K562 (cell line): ENCODE measurements at regions not wholly inside any gene's neighbourhood (a gene's known extent, or its start where the extent isn't known, plus 50 kb on each side); places are given as distances from the start of the nearest gene placed in this dataset.

Source experiments
- ATAC-seq: fragments of 200-7000 bp; cut with Tn5 transposase; 3 replicates; pipeline ENCODE4 v1.9.1; 2020; ENCODE audit warnings: moderate library complexity
- BruUV-seq: library from RNA; stranded (reverse); fragments of 400-500 nt; replicated peaks from 2 replicates; lab custom pipeline; 2021; lab: Mats Ljungman, UMichigan
- CTCF ChIA-PET: fragments of 300-600 bp; formaldehyde crosslinking; extraction: SDS; loops from one replicate; lab custom pipeline; 2021; ENCODE audit warnings: low intra/inter-chr PET ratio; lab: Yijun Ruan, JAX
- POLR2A ChIA-PET: fragments of 300-600, 350-650 bp; sonication (Branson Sonifier 250); formaldehyde crosslinking; extraction: SDS; loops from one replicate; lab custom pipeline; 2021; ENCODE audit warnings: antibody characterized with exemption, inconsistent platforms; lab: Yijun Ruan, JAX
- DNase-seq, 4 experiments: peaks; one replicate each; pipeline versions ENCODE4 v3.0.0 to v3.0.0-alpha.2; 2011 to 2018; ENCODE audit warnings: low spot score in 3 of 4, mixed read lengths in 3 of 4; ENCODE audit errors: extremely low read depth in 1 of 4
- FAIRE-seq: peaks from 2 replicates; lab custom pipeline; 2011; peaks lifted over from hg19 to GRCh38; lab: Jason Lieb, UNC
- H2AFZ ChIP-seq: 2 replicates; pipeline ENCODE4 v1.6.0; 2011; ENCODE audit warnings: low read depth, low read length, control low read depth, inconsistent platforms
- H3K27ac ChIP-seq: fragments of 200-600 bp; 3 replicates; pipeline ENCODE4 v1.8.0; 2011; ENCODE audit warnings: low read depth, mild to moderate bottlenecking, control low read depth, inconsistent platforms, low read length, moderate library complexity, mixed read lengths; ENCODE audit errors: extremely low read depth
- H3K27me3 ChIP-seq, 2 experiments: fragments of 300-600 bp in 1 of 2; 2 replicates in 1 of 2; 3 replicates in 1 of 2; pipeline versions ENCODE4 v1.6.0 to v1.8.0; 2011; ENCODE audit warnings: inconsistent platforms in 2 of 2, low read length in 2 of 2, mild to moderate bottlenecking in 1 of 2, mixed read lengths in 1 of 2, moderate library complexity in 1 of 2; ENCODE audit not compliant: control insufficient read depth in 2 of 2, insufficient read depth in 2 of 2
- H3K36me3 ChIP-seq: fragments of 300-600 bp; 3 replicates; pipeline ENCODE4 v1.8.0; 2011; ENCODE audit warnings: mild to moderate bottlenecking, low read length, inconsistent platforms; ENCODE audit not compliant: control insufficient read depth, insufficient read depth
- H3K4me1 ChIP-seq, 2 experiments: fragments of 200-600 bp in 1 of 2; replicated peaks in 1 of 2; 2 replicates in 1 of 2; 3 replicates in 1 of 2; pipeline versions ENCODE4 v1.5.1 to v1.8.0; 2011; ENCODE audit warnings: inconsistent platforms in 2 of 2, low read length in 2 of 2, mild to moderate bottlenecking in 1 of 2, mixed read lengths in 1 of 2, moderate library complexity in 1 of 2; ENCODE audit not compliant: control insufficient read depth in 2 of 2, insufficient read depth in 2 of 2
- H3K4me2 ChIP-seq: 2 replicates; pipeline ENCODE4 v1.6.1; 2011; ENCODE audit warnings: low read length, control low read depth, inconsistent platforms, mixed read lengths; ENCODE audit not compliant: insufficient read depth
- H3K4me3 ChIP-seq: fragments of 200-600 bp; sonication (generic), shearing (Covaris generic); 2 replicates; pipeline ENCODE4 v1.5.1; 2016; ENCODE audit warnings: control low read depth, inconsistent platforms
- H3K79me2 ChIP-seq: fragments of 200-600 bp; 3 replicates; pipeline ENCODE4 v1.8.0; 2011; ENCODE audit warnings: low read length, inconsistent platforms; ENCODE audit not compliant: control insufficient read depth, insufficient read depth
- H3K9ac ChIP-seq, 2 experiments: 2 replicates each; pipeline versions ENCODE4 v1.6.0 to v1.6.1; 2011; ENCODE audit warnings: low read depth in 2 of 2, low read length in 2 of 2, control low read depth in 1 of 2, inconsistent platforms in 1 of 2, mild to moderate bottlenecking in 1 of 2, mixed read lengths in 1 of 2; ENCODE audit not compliant: insufficient read depth in 1 of 2
- H3K9me1 ChIP-seq: one replicate; pipeline ENCODE4 v1.6.0; 2011; ENCODE audit warnings: inconsistent platforms, mild to moderate bottlenecking, low read length, moderate library complexity; ENCODE audit not compliant: control insufficient read depth, insufficient read depth
- H3K9me3 ChIP-seq: replicated peaks from 2 replicates; pipeline ENCODE4 v1.5.1; 2011; ENCODE audit warnings: low read depth, low read length, inconsistent platforms; ENCODE audit not compliant: control insufficient read depth, insufficient read depth
- H4K20me1 ChIP-seq: replicated peaks from 2 replicates; pipeline ENCODE4 v1.6.1; 2011; ENCODE audit warnings: low read length, inconsistent platforms, mixed read lengths; ENCODE audit not compliant: control insufficient read depth, insufficient read depth
- E2F5 ChIP-seq: sonication (generic); formaldehyde crosslinking; IDR thresholded peaks from 2 replicates; pipeline ENCODE4 v1.8.0; 2022; ENCODE audit warnings: mild to moderate bottlenecking, missing genetic modification reagents
- FOSL1 ChIP-seq: fragments of 200-800 bp; sonication (Bioruptor generic); conservative IDR thresholded peaks from 2 replicates; pipeline ENCODE4 v1.6.1; 2016; ENCODE audit warnings: missing genetic modification characterization, missing compliant biosample characterization
- FOXK2 ChIP-seq, 2 experiments: fragments of 450-650 bp; IDR thresholded peaks in 1 of 2; conservative IDR thresholded peaks in 1 of 2; 2 replicates each; pipeline ENCODE4 v1.6.1; 2016; ENCODE audit warnings: low read depth in 2 of 2, mild to moderate bottlenecking in 1 of 2
- GTF2B ChIP-seq: IDR thresholded peaks from 2 replicates; pipeline ENCODE4 v1.6.1; 2011; ENCODE audit not compliant: insufficient read length; ENCODE audit errors: extremely low read depth
- HDAC1 ChIP-seq, 2 experiments: fragments of 450-650 bp; IDR thresholded peaks; 2 replicates each; pipeline ENCODE4 v1.6.1; 2016 to 2017; ENCODE audit warnings: inconsistent platforms in 1 of 2, mild to moderate bottlenecking in 1 of 2, moderate library complexity in 1 of 2
- HDAC3 ChIP-seq: fragments of 450-650 bp; IDR thresholded peaks from 2 replicates; pipeline ENCODE4 v1.6.1; 2018; ENCODE audit warnings: borderline replicate concordance, mild to moderate bottlenecking, moderate library complexity; ENCODE audit not compliant: partially characterized antibody
- HINFP ChIP-seq: fragments of 450-650 bp; conservative IDR thresholded peaks from 2 replicates; pipeline ENCODE4 v1.6.1; 2016; ENCODE audit warnings: missing genetic modification characterization, low read depth, mild to moderate bottlenecking, control low read depth, missing compliant biosample characterization
- HOXB6 ChIP-seq: fragments of 250-450 bp; sonication (Bioruptor Pico); IDR thresholded peaks from 2 replicates; pipeline ENCODE4 v1.5.1; 2022; ENCODE audit warnings: mild to moderate bottlenecking, borderline replicate concordance
- MAFG ChIP-seq: fragments of 450-650 bp; conservative IDR thresholded peaks from 2 replicates; pipeline ENCODE4 v1.6.1; 2016; ENCODE audit warnings: missing genetic modification characterization, missing compliant biosample characterization
- MEIS2 ChIP-seq: fragments of 450-650 bp; IDR thresholded peaks from 2 replicates; pipeline ENCODE4 v1.6.1; 2014; ENCODE audit warnings: mild to moderate bottlenecking; ENCODE audit not compliant: partially characterized antibody
- ZBTB7A ChIP-seq: IDR thresholded peaks from 2 replicates; pipeline ENCODE4 v1.6.1; 2011; ENCODE audit warnings: low read depth, mild to moderate bottlenecking, low read length, moderate library complexity, borderline replicate concordance; ENCODE audit not compliant: control insufficient read depth
- ZFP91 ChIP-seq: sonication (generic); formaldehyde crosslinking; IDR thresholded peaks from 2 replicates; pipeline ENCODE4 v1.8.0; 2022; ENCODE audit warnings: mild to moderate bottlenecking, missing genetic modification reagents
- WGBS: fragments of 100-300 bp; shearing (Covaris generic); methylation state at CpG from one replicate; pipeline ENCODE4 v1.1.6; 2016; ENCODE audit warnings: low coverage, mixed read lengths; ENCODE audit not compliant: insufficient coverage; ENCODE audit errors: missing lambda C conversion rate; 5-methylcytosine and 5-hydroxymethylcytosine counted together
- in situ Hi-C: fragments of 300-500 bp; cut with MboI; formaldehyde crosslinking; loops from 4 replicates; pipeline ENCODE4 v1.15.0; 2018; ENCODE audit warnings: inconsistent platforms, mixed read lengths
- intact Hi-C: fragments of 100-400 bp; cut with micrococcal nuclease; formaldehyde crosslinking; loops from 2 replicates; pipeline ENCODE4 v1.14.2; 2022

GRCh38 chr6:90386399-90387382, 90.0 kb upstream of the BACH2 start:
- 7% methylated on average over 10 of the region's 10 CpGs for WGBS
- BruUV-seq, result no TSS peak
- ATAC-seq, result no peak

More at GRCh38 chr6:90386399-90387382, 90.0 kb upstream of the BACH2 start:
- no peak overlapping the region for H3K4me3 ChIP-seq
- in situ Hi-C loops, result no loop called here
- no peaks in the 10 kb centered on the region for H4K20me1 ChIP-seq
- H3K9me3 ChIP-seq, result no peaks in the 10 kb centered on the region
- H3K9ac ChIP-seq, result no peak overlapping the region; a peak in 1 of 4 replicates
- intact Hi-C loops, result no loop called here
- no peaks in the 10 kb centered on the region for H3K9me1 ChIP-seq
- no peak overlapping the region for H2AFZ ChIP-seq
- H3K27ac ChIP-seq, result no peak overlapping the region
- CTCF ChIA-PET, result interaction anchor here (0.6 kb wide), 1 partner anchor 89 kb away, joined by 3 read pairs; no protein-coding TSS in a partner anchor
- H3K4me1 ChIP-seq, result peaks cover 5 to 13% of the 10 kb centered on the region in 2 experiments; a peak in 3 of 5 replicates
- H3K27me3 ChIP-seq, result no peaks in the 10 kb centered on the region
- TF ChIP-seq ZBTB7A, result no peak
- no peak for TF ChIP-seq HDAC1 (IDR thresholded peaks at IDR 0.05)
- peak; percentile 19 for TF ChIP-seq MEIS2
- no peak for TF ChIP-seq HDAC3
- TF ChIP-seq FOSL1 (tag), result 0 out of 2 replicates have a peak, but pooled peaks have one; percentile 12
- TF ChIP-seq ZFP91, result no peak
- TF ChIP-seq E2F5, result no peak
- TF ChIP-seq MAFG (tag), result no peak
- no peak for TF ChIP-seq HOXB6 (CRISPR knock-in tag)
- TF ChIP-seq GTF2B, result no peak
- TF ChIP-seq FOXK2 (conservative IDR thresholded peaks at IDR 0.05 in 1 of 2, IDR thresholded peaks at IDR 0.05 in 1 of 2; ENCODE audit: low read depth in 2 of 2), result no peak
- TF ChIP-seq HINFP (tag), result no peak
- no peak overlapping the region for H3K4me2 ChIP-seq
- H3K79me2 ChIP-seq, result no peaks in the 10 kb centered on the region
- POLR2A ChIA-PET, result interaction anchor here (0.8 to 2.3 kb wide), 2 partner anchors 12 to 14 kb away, joined by 3 to 10 read pairs; no protein-coding TSS in a partner anchor
- FAIRE-seq (no peak), DNase-seq (no peak)
- H3K36me3 ChIP-seq, result no peaks in the 10 kb centered on the region
